Retinal pigment epithelial cell (primary cell): ENCODE measurements at regions not wholly inside any gene's neighbourhood (a gene's known extent, or its start where the extent isn't known, plus 50 kb on each side); places are given as distances from the start of the nearest gene placed in this dataset.
A peak's percentile ranks its signal among the peaks of the same experiment; 100 is the strongest.

ENCODE experiments used
- DNase-seq: peaks from one replicate; pipeline ENCODE4 v3.0.0-alpha.2; 2010; ENCODE audit warnings: low read depth
- H3K4me3 ChIP-seq: 2 replicates; pipeline ENCODE4 v1.5.1; 2011; ENCODE audit warnings: mild to moderate bottlenecking, low read length, control low read depth, moderate library complexity
- CTCF ChIP-seq: conservative IDR thresholded peaks from 2 replicates; pipeline ENCODE4 v1.5.1; 2011; ENCODE audit warnings: low read depth, low read length, control low read depth, inconsistent platforms

- no peak for DNase-seq
- no peak overlapping the region for H3K4me3 ChIP-seq
- no peak for TF ChIP-seq CTCF
Measured at GRCh38 chr16:77562497-77562896, 127.7 kb upstream of the ADAMTS18 start.

GRCh38 chr16:77564791-77565390, 130.1 kb upstream of the ADAMTS18 start:
- no peak for TF ChIP-seq CTCF
- peak; percentile 57 for DNase-seq
- H3K4me3 ChIP-seq = no peak overlapping the region

- no peak for TF ChIP-seq CTCF
- DNase-seq = no peak
- H3K4me3 ChIP-seq = no peak overlapping the region
Measured at GRCh38 chr16:77569406-77569805, 134.6 kb upstream of the ADAMTS18 start.

- H3K4me3 ChIP-seq = no peak overlapping the region
- DNase-seq = no peak
- TF ChIP-seq CTCF = no peak
Measured at GRCh38 chr16:77570574-77570973, 135.7 kb upstream of the ADAMTS18 start.

- H3K4me3 ChIP-seq = no peak overlapping the region
- DNase-seq = no peak
- no peak for TF ChIP-seq CTCF
Measured at GRCh38 chr16:77571115-77571862, 136.5 kb upstream of the ADAMTS18 start.

- no peak overlapping the region for H3K4me3 ChIP-seq
- DNase-seq = no peak
- no peak for TF ChIP-seq CTCF
Measured at GRCh38 chr16:77574867-77575624, 140.2 kb upstream of the ADAMTS18 start.
